GM18502 (cell line): ENCODE measurements at regions not wholly inside any gene's neighbourhood (a gene's known extent, or its start where the extent isn't known, plus 50 kb on each side); places are given as distances from the start of the nearest gene placed in this dataset.
"Not testable (repeated sequence)": the region's sequence is repeated elsewhere in the genome, so short reads cannot be mapped to it uniquely, and the experiment has no call there.

Source experiments
- ATAC-seq: cut with Tn5 transposase; IDR thresholded peaks from one replicate; pipeline ENCODE4 v1.9.1; 2021; ENCODE audit warnings: mild to moderate bottlenecking; ENCODE audit not compliant: unreplicated experiment, poor library complexity

- no peak for ATAC-seq
These were observed 148.9 kb upstream of the TNP1 start for GRCh38 chr2:217008794-217009193.

- ATAC-seq: no peak
These were observed 146.4 kb upstream of the TNP1 start for GRCh38 chr2:217006217-217006616.

GRCh38 chr2:217004656-217005055 is 144.8 kb upstream of the TNP1 start:
- ATAC-seq: no peak

GRCh38 chr2:217001740-217002139 is 141.9 kb upstream of the TNP1 start:
- ATAC-seq: no peak

GRCh38 chr2:217000406-217000805 is 140.5 kb upstream of the TNP1 start:
- ATAC-seq: no peak

- no peak for ATAC-seq
These were observed 136.5 kb upstream of the TNP1 start for GRCh38 chr2:216996279-216996845.

GRCh38 chr2:216994353-216994854 is 134.5 kb upstream of the TNP1 start:
- no peak for ATAC-seq

GRCh38 chr2:216992056-216992675 is 132.3 kb upstream of the TNP1 start:
- ATAC-seq: no peak

- no peak for ATAC-seq
These were observed 131.7 kb upstream of the TNP1 start for GRCh38 chr2:216991563-216991962.

GRCh38 chr2:216989340-216990129 is 129.7 kb upstream of the TNP1 start:
- ATAC-seq: no peak

GRCh38 chr2:216987252-216987821 is 127.5 kb upstream of the TNP1 start:
- ATAC-seq: no peak

GRCh38 chr2:216985658-216986141 is 125.8 kb upstream of the TNP1 start:
- no peak for ATAC-seq

GRCh38 chr2:216984937-216985336 is 125.1 kb upstream of the TNP1 start:
- no peak for ATAC-seq

- not testable (repeated sequence) for ATAC-seq
These were observed 122.1 kb upstream of the TNP1 start for GRCh38 chr2:216981951-216982350.

GRCh38 chr2:216980510-216980909 is 120.6 kb upstream of the TNP1 start:
- ATAC-seq: not testable (repeated sequence)

GRCh38 chr2:216974321-216975302 is 114.7 kb upstream of the TNP1 start:
- no peak for ATAC-seq

- no peak for ATAC-seq
These were observed 111.7 kb upstream of the TNP1 start for GRCh38 chr2:216971593-216971992.

- no peak for ATAC-seq
These were observed 110.6 kb upstream of the TNP1 start for GRCh38 chr2:216970359-216970915.

GRCh38 chr2:216967889-216968288 is 108.0 kb upstream of the TNP1 start:
- ATAC-seq: no peak
